Mammary epithelial cell (primary cell): ENCODE measurements at regions not wholly inside any gene's neighbourhood (a gene's known extent, or its start where the extent isn't known, plus 50 kb on each side); places are given as distances from the start of the nearest gene placed in this dataset.

Experiments used
- EZH2 ChIP-seq: IDR thresholded peaks from 2 replicates; pipeline ENCODE4 v1.6.1; 2012; ENCODE audit warnings: low read length, inconsistent platforms, borderline replicate concordance
- TF ChIP-seq, protein P1 (sequence below), 2 donors: IDR thresholded peaks in 1 of 2; conservative IDR thresholded peaks in 1 of 2; 2 replicates each; pipeline ENCODE4 v1.5.1; 2011 to 2012; ENCODE audit warnings: inconsistent platforms in 2 of 2, low read length in 2 of 2, mild to moderate bottlenecking in 2 of 2, control low read depth in 1 of 2, low read depth in 1 of 2; ENCODE audit not compliant: insufficient read depth in 1 of 2; ENCODE audit errors: extremely low read depth in 1 of 2

DNA sequence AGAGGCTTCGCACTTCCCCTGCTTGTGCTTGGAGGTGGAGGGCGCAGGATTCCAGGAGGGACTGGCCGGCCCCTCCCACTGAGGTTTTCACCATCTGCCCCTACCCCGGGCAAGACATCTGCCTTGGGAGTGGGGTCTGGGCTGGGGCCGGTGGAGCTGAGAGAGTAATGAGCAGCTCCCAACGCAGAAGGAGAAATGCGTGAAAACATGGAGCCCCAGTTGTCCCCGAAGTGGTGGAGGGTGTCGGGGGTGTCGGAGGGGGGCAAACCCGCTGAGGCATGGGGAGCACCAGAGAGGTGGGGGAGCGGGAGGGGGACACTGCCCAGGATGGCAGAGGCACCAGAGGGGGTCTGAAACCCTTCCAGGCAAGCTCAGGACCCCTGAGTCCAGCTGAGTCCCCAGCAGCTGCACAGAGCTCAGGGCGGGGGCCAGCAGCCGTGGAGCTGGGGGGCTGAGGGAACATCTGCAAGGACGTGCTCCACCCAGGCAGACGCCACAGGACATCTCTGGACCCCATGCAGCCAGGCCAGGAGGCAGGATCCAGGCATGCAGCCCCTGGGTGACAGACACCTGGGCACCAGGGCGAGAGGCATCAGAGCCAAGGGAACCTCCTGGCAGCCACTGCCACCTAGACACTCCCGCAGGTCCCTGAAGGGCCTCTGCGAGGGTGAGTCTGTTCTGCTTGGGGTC is 110.6 kb downstream of the SIK1 start:
- TF ChIP-seq EZH2: no peak
- TF ChIP-seq, protein P1, sequence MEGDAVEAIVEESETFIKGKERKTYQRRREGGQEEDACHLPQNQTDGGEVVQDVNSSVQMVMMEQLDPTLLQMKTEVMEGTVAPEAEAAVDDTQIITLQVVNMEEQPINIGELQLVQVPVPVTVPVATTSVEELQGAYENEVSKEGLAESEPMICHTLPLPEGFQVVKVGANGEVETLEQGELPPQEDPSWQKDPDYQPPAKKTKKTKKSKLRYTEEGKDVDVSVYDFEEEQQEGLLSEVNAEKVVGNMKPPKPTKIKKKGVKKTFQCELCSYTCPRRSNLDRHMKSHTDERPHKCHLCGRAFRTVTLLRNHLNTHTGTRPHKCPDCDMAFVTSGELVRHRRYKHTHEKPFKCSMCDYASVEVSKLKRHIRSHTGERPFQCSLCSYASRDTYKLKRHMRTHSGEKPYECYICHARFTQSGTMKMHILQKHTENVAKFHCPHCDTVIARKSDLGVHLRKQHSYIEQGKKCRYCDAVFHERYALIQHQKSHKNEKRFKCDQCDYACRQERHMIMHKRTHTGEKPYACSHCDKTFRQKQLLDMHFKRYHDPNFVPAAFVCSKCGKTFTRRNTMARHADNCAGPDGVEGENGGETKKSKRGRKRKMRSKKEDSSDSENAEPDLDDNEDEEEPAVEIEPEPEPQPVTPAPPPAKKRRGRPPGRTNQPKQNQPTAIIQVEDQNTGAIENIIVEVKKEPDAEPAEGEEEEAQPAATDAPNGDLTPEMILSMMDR (conservative IDR thresholded peaks at IDR 0.05 in 1 of 2, IDR thresholded peaks at IDR 0.05 in 1 of 2; ENCODE audit: extremely low read depth in 1 of 2, insufficient read depth in 1 of 2, low read depth in 1 of 2, low read length in 2 of 2): no peak
